ENCODE measurements at regions not wholly inside any gene's neighbourhood (a gene's known extent, or its start where the extent isn't known, plus 50 kb on each side); places are given as distances from the start of the nearest gene placed in this dataset.

DNA sequence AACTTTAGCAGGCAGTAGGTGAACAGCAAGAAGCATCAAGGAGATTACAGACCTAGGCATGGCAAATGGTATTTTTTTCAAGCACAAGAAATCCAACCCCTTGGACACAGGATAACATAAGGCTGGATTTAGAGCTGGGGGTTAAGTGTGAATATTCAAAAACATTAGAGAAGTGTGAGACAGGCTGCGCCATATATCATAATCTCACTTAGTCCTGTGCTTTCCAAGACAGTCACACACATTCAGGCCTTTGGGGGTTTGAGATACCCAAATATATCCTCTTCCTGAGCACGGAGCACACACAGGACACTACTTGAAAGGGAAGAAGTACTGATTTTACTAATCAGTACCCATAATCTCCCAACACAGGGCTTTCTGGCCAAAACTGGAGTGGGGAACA is 83.0 kb upstream of the CLDN18 start:
- TF ChIP-seq, protein P1, sequence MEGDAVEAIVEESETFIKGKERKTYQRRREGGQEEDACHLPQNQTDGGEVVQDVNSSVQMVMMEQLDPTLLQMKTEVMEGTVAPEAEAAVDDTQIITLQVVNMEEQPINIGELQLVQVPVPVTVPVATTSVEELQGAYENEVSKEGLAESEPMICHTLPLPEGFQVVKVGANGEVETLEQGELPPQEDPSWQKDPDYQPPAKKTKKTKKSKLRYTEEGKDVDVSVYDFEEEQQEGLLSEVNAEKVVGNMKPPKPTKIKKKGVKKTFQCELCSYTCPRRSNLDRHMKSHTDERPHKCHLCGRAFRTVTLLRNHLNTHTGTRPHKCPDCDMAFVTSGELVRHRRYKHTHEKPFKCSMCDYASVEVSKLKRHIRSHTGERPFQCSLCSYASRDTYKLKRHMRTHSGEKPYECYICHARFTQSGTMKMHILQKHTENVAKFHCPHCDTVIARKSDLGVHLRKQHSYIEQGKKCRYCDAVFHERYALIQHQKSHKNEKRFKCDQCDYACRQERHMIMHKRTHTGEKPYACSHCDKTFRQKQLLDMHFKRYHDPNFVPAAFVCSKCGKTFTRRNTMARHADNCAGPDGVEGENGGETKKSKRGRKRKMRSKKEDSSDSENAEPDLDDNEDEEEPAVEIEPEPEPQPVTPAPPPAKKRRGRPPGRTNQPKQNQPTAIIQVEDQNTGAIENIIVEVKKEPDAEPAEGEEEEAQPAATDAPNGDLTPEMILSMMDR (IDR thresholded peaks at IDR 0.05): no peak
- no peak for TF ChIP-seq POLR2A (IDR thresholded peaks at IDR 0.05)
